ENCODE measurements at regions not wholly inside any gene's neighbourhood (a gene's known extent, or its start where the extent isn't known, plus 50 kb on each side); places are given as distances from the start of the nearest gene placed in this dataset.

DNA sequence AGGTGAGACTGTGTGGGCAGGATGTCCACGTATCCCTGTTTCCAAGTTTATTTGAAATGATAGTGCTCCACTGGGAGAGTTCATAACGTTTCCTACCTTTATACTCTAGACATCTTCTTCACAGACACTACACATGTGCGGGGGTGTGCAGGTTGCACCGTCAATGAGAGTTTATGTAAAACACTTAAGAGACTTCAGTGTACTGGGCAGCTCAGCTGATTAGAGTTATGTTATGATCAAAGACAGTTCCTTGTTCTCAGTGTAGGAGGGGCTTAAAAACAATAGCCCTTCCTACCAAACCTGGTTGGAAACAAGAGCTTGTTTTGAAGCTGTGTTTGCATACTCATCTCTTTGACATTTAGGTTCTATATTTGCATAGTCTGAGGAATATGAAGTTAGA lies 326.9 kb upstream of the AGA start:
- no peak for DNase-seq (ENCODE audit: low spot score)
- H3K36me3 ChIP-seq (ENCODE audit: insufficient read depth, low read length, poor library complexity, severe bottlenecking) = no peaks in the 10 kb centered on the region
- H3K4me1 ChIP-seq (ENCODE audit: insufficient read depth, low read length, poor library complexity, severe bottlenecking) = no peaks in the 10 kb centered on the region
- ChIA-PET CTCF (no interaction called here), POLR2A (ENCODE audit: low non-redundant PET) (no interaction called here)
- H3K27me3 ChIP-seq (replicated peaks; ENCODE audit: insufficient read depth, low read depth, low read length, poor library complexity) = no peaks in the 10 kb centered on the region
- intact Hi-C loops (cut with micrococcal nuclease; ENCODE audit: unreplicated experiment) = no loop called here
- H3K9me3 ChIP-seq (ENCODE audit: low read depth, low read length, poor library complexity, severe bottlenecking) = no peaks in the 10 kb centered on the region
- H3K27ac ChIP-seq (ENCODE audit: low read depth, low read length, poor library complexity, severe bottlenecking) = no peak overlapping the region
- BruUV-seq (replicated peaks) = no TSS peak
- H3K4me3 ChIP-seq (ENCODE audit: low read depth, low read length, poor library complexity, severe bottlenecking) = no peak overlapping the region
- TF ChIP-seq, protein P1, sequence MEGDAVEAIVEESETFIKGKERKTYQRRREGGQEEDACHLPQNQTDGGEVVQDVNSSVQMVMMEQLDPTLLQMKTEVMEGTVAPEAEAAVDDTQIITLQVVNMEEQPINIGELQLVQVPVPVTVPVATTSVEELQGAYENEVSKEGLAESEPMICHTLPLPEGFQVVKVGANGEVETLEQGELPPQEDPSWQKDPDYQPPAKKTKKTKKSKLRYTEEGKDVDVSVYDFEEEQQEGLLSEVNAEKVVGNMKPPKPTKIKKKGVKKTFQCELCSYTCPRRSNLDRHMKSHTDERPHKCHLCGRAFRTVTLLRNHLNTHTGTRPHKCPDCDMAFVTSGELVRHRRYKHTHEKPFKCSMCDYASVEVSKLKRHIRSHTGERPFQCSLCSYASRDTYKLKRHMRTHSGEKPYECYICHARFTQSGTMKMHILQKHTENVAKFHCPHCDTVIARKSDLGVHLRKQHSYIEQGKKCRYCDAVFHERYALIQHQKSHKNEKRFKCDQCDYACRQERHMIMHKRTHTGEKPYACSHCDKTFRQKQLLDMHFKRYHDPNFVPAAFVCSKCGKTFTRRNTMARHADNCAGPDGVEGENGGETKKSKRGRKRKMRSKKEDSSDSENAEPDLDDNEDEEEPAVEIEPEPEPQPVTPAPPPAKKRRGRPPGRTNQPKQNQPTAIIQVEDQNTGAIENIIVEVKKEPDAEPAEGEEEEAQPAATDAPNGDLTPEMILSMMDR (conservative IDR thresholded peaks at IDR 0.05; ENCODE audit: low read depth, low read length) = no peak
- no peak for TF ChIP-seq EZH2 (IDR thresholded peaks at IDR 0.05; ENCODE audit: borderline replicate concordance, low read depth, low read length, poor library complexity, severe bottlenecking)

DNA sequence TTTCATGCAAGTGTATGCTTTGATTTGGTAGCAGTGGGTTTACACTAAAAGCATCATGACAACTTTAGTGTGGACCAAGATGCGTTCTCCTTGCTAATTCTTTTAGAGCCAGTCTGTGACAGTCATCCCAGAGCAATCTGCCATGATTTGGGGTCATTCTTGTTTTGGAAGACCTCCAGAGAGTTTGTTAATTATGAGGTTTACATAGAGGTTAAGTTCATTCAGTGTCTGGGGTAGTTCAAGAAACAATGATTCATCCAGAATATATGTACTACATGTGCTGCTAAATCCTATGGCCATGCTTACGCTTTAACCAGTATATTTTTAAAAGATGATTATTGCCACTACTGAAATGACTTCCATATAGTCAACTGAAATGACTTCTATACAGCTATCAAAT lies 328.5 kb upstream of the AGA start:
- H3K4me3 ChIP-seq (ENCODE audit: low read depth, low read length, poor library complexity, severe bottlenecking) = no peak overlapping the region
- no peaks in the 10 kb centered on the region for H3K4me1 ChIP-seq (ENCODE audit: insufficient read depth, low read length, poor library complexity, severe bottlenecking)
- DNase-seq (ENCODE audit: low spot score) = no peak
- intact Hi-C loops (cut with micrococcal nuclease; ENCODE audit: unreplicated experiment) = no loop called here
- BruUV-seq (replicated peaks) = no TSS peak
- no peaks in the 10 kb centered on the region for H3K9me3 ChIP-seq (ENCODE audit: low read depth, low read length, poor library complexity, severe bottlenecking)
- no peak for TF ChIP-seq EZH2 (IDR thresholded peaks at IDR 0.05; ENCODE audit: borderline replicate concordance, low read depth, low read length, poor library complexity, severe bottlenecking)
- TF ChIP-seq, protein P1 (conservative IDR thresholded peaks at IDR 0.05; ENCODE audit: low read depth, low read length) = no peak
- no peak overlapping the region for H3K27ac ChIP-seq (ENCODE audit: low read depth, low read length, poor library complexity, severe bottlenecking)
- H3K27me3 ChIP-seq (replicated peaks; ENCODE audit: insufficient read depth, low read depth, low read length, poor library complexity) = no peaks in the 10 kb centered on the region
- ChIA-PET CTCF (no interaction called here), POLR2A (ENCODE audit: low non-redundant PET) (no interaction called here)
- no peaks in the 10 kb centered on the region for H3K36me3 ChIP-seq (ENCODE audit: insufficient read depth, low read length, poor library complexity, severe bottlenecking)

DNA sequence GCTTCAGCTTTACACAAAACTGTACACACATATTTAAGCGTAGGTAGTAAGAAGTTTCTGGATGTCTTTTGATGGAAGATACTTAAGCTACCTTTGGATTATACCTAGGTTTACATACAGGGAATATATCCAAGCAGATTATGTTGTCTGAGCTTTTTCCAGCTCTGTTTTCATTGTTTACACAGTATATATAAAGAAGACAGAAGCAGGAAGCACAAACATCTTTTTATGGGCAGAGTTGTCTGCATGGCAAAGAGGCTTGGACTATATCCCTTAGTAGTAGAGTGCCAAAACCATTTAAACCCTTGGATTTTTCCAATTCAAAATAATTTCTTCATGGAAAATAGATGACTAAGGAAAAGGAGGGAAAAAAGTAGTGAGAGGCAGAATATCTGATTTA lies 329.4 kb upstream of the AGA start:
- Histone ChIP-seq H3K27ac (ENCODE audit: low read depth, low read length, poor library complexity, severe bottlenecking) (no peak overlapping the region), H3K4me1 (ENCODE audit: insufficient read depth, low read length, poor library complexity, severe bottlenecking) (no peaks in the 10 kb centered on the region), H3K27me3 (replicated peaks; ENCODE audit: insufficient read depth, low read depth, low read length, poor library complexity) (no peaks in the 10 kb centered on the region), H3K9me3 (ENCODE audit: low read depth, low read length, poor library complexity, severe bottlenecking) (no peaks in the 10 kb centered on the region), H3K4me3 (ENCODE audit: low read depth, low read length, poor library complexity, severe bottlenecking) (no peak overlapping the region), H3K36me3 (ENCODE audit: insufficient read depth, low read length, poor library complexity, severe bottlenecking) (no peaks in the 10 kb centered on the region)
- intact Hi-C loops (cut with micrococcal nuclease; ENCODE audit: unreplicated experiment) = no loop called here
- ChIA-PET CTCF (no interaction called here), POLR2A (ENCODE audit: low non-redundant PET) (no interaction called here)
- no TSS peak for BruUV-seq (replicated peaks)
- TF ChIP-seq, protein P1 (conservative IDR thresholded peaks at IDR 0.05; ENCODE audit: low read depth, low read length) = no peak
- no peak for TF ChIP-seq EZH2 (IDR thresholded peaks at IDR 0.05; ENCODE audit: borderline replicate concordance, low read depth, low read length, poor library complexity, severe bottlenecking)
- no peak for DNase-seq (ENCODE audit: low spot score)
